BJ (cell line): ENCODE measurements at regions not wholly inside any gene's neighbourhood (a gene's known extent, or its start where the extent isn't known, plus 50 kb on each side); places are given as distances from the start of the nearest gene placed in this dataset.
"Not testable (repeated sequence)": the region's sequence is repeated elsewhere in the genome, so short reads cannot be mapped to it uniquely, and the experiment has no call there.

ENCODE experiments used
- CTCF ChIA-PET: fragments of 350-600 bp; formaldehyde crosslinking; extraction: SDS; loops from one replicate; lab custom pipeline; 2021; ENCODE audit warnings: antibody characterized with exemption, inconsistent platforms; lab: Yijun Ruan, JAX
- POLR2A ChIA-PET: fragments of 300-600 bp; sonication (Branson Sonifier 250); formaldehyde crosslinking; extraction: SDS; loops from one replicate; lab custom pipeline; 2021; ENCODE audit warnings: antibody characterized with exemption; lab: Charles Lee
- DNase-seq: peaks from one replicate; pipeline ENCODE4 v3.0.0-alpha.2; 2011; ENCODE audit warnings: low read depth
- H3K27me3 ChIP-seq: 2 replicates; pipeline ENCODE4 v1.6.0; 2011; ENCODE audit warnings: low read length; ENCODE audit not compliant: control insufficient read depth, insufficient read depth
- H3K36me3 ChIP-seq: 2 replicates; pipeline ENCODE4 v1.5.1; 2011; ENCODE audit warnings: low read length; ENCODE audit not compliant: control insufficient read depth, insufficient read depth
- H3K4me3 ChIP-seq: 2 replicates; pipeline ENCODE4 v1.5.1; 2011; ENCODE audit warnings: low read depth, mild to moderate bottlenecking, control low read depth, low read length
- TF ChIP-seq, protein P1 (sequence below): IDR thresholded peaks from 2 replicates; pipeline ENCODE4 v1.5.1; 2011; ENCODE audit warnings: low read depth, mild to moderate bottlenecking, control low read depth, inconsistent platforms, low read length, moderate library complexity; ENCODE audit not compliant: insufficient read depth

DNA sequence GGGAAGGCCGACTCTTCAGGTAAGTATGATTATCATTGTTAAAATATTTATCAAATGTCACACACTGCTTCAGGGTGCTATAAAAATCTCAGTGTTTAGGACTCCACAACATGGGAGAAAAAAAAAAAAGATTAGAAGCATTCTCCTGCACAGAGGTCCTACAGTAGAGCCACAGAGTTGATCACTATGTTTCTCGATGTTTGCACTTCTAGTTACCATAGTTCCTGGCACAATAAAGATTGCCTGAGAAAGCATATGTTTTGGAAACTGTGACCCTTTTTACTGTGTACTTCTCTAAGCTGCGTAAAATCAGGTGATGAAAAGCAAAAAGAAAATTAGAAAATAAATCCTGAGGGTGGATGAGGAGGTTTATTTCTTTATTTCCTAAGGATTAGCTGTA, 269.9 kb upstream of the SYNCRIP start:
- Histone ChIP-seq H3K36me3 (no peaks in the 10 kb centered on the region), H3K4me3 (no peak overlapping the region), H3K27me3 (no peaks in the 10 kb centered on the region)
- POLR2A ChIA-PET, result no interaction called here
- CTCF ChIA-PET, result interaction anchor here (1.3 kb wide), 1 partner anchor 11 kb away, joined by 5 read pairs; no protein-coding TSS in a partner anchor
- DNase-seq, result no peak
- TF ChIP-seq, protein P1, sequence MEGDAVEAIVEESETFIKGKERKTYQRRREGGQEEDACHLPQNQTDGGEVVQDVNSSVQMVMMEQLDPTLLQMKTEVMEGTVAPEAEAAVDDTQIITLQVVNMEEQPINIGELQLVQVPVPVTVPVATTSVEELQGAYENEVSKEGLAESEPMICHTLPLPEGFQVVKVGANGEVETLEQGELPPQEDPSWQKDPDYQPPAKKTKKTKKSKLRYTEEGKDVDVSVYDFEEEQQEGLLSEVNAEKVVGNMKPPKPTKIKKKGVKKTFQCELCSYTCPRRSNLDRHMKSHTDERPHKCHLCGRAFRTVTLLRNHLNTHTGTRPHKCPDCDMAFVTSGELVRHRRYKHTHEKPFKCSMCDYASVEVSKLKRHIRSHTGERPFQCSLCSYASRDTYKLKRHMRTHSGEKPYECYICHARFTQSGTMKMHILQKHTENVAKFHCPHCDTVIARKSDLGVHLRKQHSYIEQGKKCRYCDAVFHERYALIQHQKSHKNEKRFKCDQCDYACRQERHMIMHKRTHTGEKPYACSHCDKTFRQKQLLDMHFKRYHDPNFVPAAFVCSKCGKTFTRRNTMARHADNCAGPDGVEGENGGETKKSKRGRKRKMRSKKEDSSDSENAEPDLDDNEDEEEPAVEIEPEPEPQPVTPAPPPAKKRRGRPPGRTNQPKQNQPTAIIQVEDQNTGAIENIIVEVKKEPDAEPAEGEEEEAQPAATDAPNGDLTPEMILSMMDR, result no peak

DNA sequence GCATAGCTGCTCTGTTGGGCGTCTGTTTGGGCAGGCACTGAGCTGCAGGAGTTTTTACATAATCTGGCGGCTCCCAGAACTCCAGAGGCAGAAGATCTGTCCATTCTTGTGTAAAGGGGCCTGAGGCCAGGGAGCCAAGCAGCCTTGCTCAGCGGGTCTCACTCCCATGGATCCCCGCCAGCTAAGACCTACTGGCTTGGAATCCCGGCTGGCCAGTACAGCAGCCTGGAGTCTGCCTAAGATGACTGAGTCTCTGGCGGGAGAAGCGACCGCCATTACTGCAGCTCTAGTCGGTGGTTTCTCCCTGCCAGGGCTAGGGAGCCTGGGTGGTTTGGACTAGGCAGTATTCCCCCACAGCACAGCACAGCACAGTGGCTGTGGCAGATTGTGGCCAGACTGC, 268.4 kb upstream of the SYNCRIP start:
- ChIA-PET POLR2A (no interaction called here), CTCF (interaction anchor here (1.3 kb wide), 1 partner anchor 12 kb away, joined by 5 read pairs; no protein-coding TSS in a partner anchor)
- Histone ChIP-seq H3K4me3 (no peak overlapping the region), H3K36me3 (no peaks in the 10 kb centered on the region), H3K27me3 (no peaks in the 10 kb centered on the region)
- no peak for DNase-seq
- TF ChIP-seq, protein P1, result no peak

DNA sequence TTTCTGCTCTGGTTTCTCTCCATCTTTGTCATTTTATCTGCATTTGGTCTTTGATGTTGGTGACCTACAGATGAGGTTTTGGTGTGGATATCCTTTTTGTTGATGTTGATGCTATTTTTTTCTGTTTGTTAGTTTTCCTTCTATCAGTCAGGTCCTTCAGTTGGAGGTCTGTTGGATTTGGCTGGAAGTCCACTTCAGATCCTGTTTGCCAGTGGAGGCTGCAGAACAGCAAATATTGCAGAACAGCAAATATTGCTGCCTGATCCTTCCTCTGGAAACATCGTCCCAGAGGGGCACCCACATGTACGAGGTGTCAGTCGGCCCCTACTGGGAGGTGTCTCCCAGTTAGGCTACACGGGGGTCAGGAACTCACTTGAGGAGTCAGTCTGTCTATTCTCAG, 265.4 kb upstream of the SYNCRIP start:
- POLR2A ChIA-PET, DNase-seq, CTCF ChIA-PET, H3K36me3 ChIP-seq, H3K27me3 ChIP-seq, H3K4me3 ChIP-seq: not testable (repeated sequence)

DNA sequence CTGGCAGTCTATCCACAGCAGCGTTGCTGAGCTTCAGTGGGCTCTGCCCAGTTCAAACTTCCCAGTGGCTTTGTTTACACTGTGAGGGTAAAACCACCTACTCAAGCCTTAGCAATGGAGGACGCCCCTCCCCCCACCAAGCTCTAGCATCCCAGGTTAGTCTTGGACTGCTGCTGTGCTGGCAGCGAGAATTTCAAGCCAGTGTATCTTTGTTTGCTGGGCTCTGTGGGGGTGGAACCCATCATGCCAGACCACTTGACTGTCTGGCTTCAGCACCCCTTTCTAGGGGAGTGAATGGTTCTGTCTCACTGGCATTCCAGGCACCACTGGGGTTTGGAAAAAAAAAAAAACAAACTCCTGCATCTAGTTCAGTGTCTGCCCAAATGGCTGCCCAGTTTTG, 249.7 kb upstream of the SYNCRIP start:
- no peak overlapping the region for H3K4me3 ChIP-seq
- ChIA-PET CTCF (no interaction called here), POLR2A (no interaction called here)
- no peaks in the 10 kb centered on the region for H3K36me3 ChIP-seq
- H3K27me3 ChIP-seq, result no peaks in the 10 kb centered on the region
- no peak for DNase-seq
- TF ChIP-seq, protein P1, result no peak

DNA sequence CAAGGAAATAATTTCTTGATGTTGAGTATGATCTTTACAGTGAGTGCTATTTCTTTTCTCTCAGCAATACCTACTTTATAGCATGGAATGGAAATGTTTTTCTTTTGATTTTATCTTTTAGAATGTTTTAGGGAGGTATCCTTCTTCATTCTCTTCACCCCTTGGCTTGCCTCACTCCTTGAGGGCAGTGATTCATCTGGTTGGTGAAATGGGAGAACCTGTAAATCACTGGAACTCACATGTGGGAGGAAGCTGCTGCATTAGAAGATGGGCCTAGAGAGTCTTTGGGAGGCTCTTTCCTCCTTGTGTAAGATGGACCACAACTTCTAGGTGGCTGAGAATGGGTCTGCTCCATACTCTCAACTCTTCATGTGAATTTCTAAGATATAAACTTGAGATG, 244.8 kb upstream of the SYNCRIP start:
- H3K27me3 ChIP-seq, result no peaks in the 10 kb centered on the region
- CTCF ChIA-PET, result no interaction called here

More for the DNA sequence above, 244.8 kb upstream of the SYNCRIP start:
- no peak for DNase-seq
- no peaks in the 10 kb centered on the region for H3K36me3 ChIP-seq
- H3K4me3 ChIP-seq, result no peak overlapping the region
- TF ChIP-seq, protein P1, result no peak
- POLR2A ChIA-PET, result no interaction called here
